Esophagus muscularis mucosa (tissue), 2 donors: ENCODE measurements at regions not wholly inside any gene's neighbourhood (a gene's known extent, or its start where the extent isn't known, plus 50 kb on each side); places are given as distances from the start of the nearest gene placed in this dataset.

Source experiments
- EP300 ChIP-seq: sonication (generic); formaldehyde crosslinking; IDR thresholded peaks from one replicate; pipeline ENCODE4 v1.6.1; 2017; ENCODE audit warnings: antibody characterized with exemption
- POLR2A ChIP-seq: fragments of 450-650 bp; IDR thresholded peaks from one replicate; pipeline ENCODE4 v1.6.1; 2017; ENCODE audit warnings: antibody characterized with exemption, moderate library complexity, mild to moderate bottlenecking, low read depth

DNA sequence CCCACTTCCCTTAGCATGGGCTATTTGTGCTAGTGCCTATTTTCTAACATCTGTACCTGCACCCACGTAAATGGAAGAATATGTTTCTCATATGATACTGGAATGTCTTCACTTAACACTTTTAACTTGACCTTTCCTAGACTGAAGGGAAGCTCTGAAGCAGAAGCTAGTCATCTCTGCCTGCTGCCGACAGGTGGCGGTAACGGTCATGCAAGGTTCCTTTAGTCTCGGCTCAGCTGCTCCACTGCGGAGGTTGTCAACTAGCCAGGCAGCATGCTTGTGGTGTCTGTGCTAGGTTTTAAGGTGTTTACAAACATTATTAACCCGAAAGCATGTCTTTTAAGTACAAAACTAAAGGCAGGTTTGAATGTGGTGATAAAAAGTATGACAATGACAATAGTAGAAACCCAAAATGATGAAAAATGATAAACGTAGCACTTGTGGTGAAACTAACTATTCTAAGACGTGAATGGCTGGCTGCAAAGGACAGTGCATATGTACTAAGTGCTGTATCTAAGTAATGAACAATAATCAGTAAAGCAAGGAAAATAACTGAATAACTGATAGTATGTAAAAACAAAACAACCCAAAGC, 117.2 kb downstream of the GRIN2B start:
- TF ChIP-seq EP300 = no peak
- no peak for TF ChIP-seq POLR2A
